ENCODE measurements at regions not wholly inside any gene's neighbourhood (a gene's known extent, or its start where the extent isn't known, plus 50 kb on each side); places are given as distances from the start of the nearest gene placed in this dataset.
"Not testable (repeated sequence)": the region's sequence is repeated elsewhere in the genome, so short reads cannot be mapped to it uniquely, and the experiment has no call there.

GRCh38 chr12:131591714-131592709 is 118.9 kb upstream of the SFSWAP start:
- DNase-seq = no peak

GRCh38 chr12:131592972-131593371 is 117.9 kb upstream of the SFSWAP start:
- peak; percentile 20 to 43 for DNase-seq

- no peak for DNase-seq
Measured at GRCh38 chr12:131593406-131593805, 117.5 kb upstream of the SFSWAP start.

GRCh38 chr12:131596115-131596514 is 114.8 kb upstream of the SFSWAP start:
- no peak for DNase-seq

GRCh38 chr12:131597333-131597732 is 113.6 kb upstream of the SFSWAP start:
- no peak for DNase-seq

GRCh38 chr12:131598717-131599116 is 112.2 kb upstream of the SFSWAP start:
- DNase-seq = no peak

GRCh38 chr12:131599190-131600159 is 111.4 kb upstream of the SFSWAP start:
- no peak for DNase-seq

GRCh38 chr12:131600160-131600532 is 110.7 kb upstream of the SFSWAP start:
- DNase-seq = no peak

GRCh38 chr12:131601499-131601898 is 109.4 kb upstream of the SFSWAP start:
- DNase-seq = not testable (repeated sequence)

GRCh38 chr12:131603106-131603938 is 107.6 kb upstream of the SFSWAP start:
- DNase-seq = peak in 1 of 2 experiments; percentile 36

- peak; percentile 38 to 45 for DNase-seq
Measured at GRCh38 chr12:131603939-131604795, 106.7 kb upstream of the SFSWAP start.

- DNase-seq = no peak
Measured at GRCh38 chr12:131604859-131605258, 106.0 kb upstream of the SFSWAP start.

- no peak for DNase-seq
Measured at GRCh38 chr12:131605304-131605829, 105.5 kb upstream of the SFSWAP start.

- DNase-seq = peak in 1 of 2 experiments; percentile 19
Measured at GRCh38 chr12:131606218-131606901, 104.5 kb upstream of the SFSWAP start.

GRCh38 chr12:131607658-131608447 is 103.0 kb upstream of the SFSWAP start:
- peak; percentile 38 to 61 for DNase-seq

- peak; percentile 67 to 74 for DNase-seq
Measured at GRCh38 chr12:131608740-131609690, 101.9 kb upstream of the SFSWAP start.

- no peak for DNase-seq
Measured at GRCh38 chr12:131609762-131610161, 101.1 kb upstream of the SFSWAP start.

GRCh38 chr12:131610181-131610580 is 100.7 kb upstream of the SFSWAP start:
- no peak for DNase-seq
